ENCODE measurements at regions not wholly inside any gene's neighbourhood (a gene's known extent, or its start where the extent isn't known, plus 50 kb on each side); places are given as distances from the start of the nearest gene placed in this dataset.

DNA sequence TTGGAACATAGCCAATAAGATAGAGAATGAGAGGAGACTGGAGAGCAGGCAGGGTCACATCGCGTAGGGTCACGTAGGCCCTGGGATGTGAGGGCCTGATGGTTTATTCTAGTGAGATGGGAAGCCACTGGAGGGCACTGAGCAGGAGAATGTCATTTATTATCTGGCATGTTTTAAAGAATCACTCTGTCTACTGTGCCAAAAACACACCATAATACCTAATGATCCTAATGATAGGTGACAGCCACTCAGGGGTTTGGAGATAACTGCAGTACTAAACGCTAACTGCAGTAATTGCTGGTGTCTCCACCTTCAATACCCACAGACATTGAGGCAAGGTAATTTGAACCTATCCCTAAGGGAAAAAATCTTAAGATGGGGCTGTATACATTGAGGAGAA lies 185.4 kb downstream of the TTLL7 start:
- DNase-seq: no peak

DNA sequence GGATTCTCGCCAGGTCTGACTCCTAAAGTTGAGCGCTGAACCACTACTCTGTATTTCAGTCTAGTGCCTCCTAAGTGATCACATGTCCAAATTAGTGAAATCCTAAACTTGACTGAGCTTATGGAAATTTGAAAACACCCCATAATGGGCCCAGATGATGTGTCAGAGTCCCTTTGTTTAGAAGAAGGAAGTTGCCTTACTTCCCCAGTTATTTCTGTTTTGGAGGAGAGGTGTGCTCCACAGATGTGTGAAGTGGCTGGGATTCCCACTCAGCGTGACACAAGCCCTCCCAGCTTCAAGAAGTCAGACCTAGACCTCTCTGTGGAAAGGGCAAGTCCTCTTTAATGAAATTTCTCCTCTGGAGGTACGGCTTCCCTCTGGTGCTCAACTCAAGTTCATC lies 188.8 kb downstream of the TTLL7 start:
- DNase-seq: no peak

DNA sequence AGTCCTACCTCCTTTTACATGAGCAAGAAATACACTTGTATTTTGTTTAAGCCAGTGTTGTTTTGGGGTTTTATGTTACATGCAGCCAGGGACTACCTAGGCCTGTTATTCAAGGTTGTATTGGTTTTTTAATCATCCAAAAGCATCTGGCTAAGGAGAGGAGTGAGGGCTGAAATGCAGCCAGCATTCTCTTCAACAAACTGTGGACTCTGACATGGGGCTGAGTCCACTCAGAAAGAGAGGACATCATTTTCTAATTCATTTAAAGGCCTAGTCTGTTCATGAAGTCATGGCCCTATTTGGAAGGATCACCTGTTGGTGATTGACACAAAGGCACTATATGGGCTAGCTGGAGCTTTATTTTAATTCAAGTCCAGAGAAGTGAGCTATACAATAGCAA lies 190.4 kb downstream of the TTLL7 start:
- no peak for DNase-seq

DNA sequence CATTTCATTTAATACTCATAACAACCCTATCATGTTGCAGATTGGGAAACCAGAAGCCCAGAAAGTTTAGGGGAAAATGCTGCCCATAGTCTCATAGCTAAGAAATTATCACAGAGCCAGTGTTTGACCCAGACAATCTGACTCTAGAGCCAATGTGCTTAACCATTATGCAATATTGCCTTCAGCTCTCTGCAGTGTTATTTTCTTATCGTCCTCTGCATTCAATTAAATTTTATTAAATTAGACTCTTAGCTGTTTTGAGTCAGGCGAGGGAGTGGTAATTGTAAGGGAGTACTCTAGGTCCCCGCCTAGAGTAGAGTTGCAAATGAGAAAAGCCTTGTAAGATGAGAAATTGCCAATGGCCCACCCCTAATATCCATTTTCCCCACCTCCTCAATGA lies 191.1 kb downstream of the TTLL7 start:
- DNase-seq: no peak

DNA sequence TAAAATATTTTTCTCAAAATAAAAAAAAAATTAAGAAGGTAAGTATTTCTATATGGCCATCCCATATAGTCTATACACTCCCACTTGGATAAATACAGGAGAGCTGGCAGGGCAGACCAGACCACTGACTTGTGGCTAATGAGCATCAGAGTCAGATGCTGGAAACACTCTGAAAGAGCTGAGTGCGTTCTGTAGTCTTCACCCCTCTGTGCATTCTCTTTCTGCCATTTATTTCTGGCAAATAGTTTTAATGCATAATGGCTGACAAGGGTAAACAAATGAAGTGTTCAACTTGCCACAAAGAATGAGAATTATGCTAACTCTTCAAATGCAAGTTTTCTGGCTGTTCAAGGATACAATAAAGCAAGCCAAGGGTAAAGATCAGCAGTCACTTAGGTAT lies 191.7 kb downstream of the TTLL7 start:
- no peak for DNase-seq

DNA sequence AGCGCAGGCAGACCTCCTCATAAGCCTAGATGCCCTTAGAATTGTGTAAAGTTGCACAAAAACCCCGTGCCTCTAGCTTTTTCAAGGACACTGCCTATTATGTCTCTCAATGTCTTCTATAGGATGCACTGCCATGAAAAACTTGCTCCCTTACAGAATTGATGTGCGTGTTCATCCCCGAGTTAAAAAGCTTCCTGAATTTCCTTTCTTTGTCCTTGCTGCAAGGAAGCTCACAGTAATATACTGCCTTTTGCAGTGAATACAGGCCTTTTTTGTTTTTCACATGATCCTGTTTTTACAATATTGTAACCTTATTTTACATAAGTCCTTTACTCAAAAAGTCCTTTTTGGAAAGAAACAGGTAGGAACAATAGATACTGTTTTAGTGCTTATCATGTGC lies 193.0 kb downstream of the TTLL7 start:
- DNase-seq: no peak

DNA sequence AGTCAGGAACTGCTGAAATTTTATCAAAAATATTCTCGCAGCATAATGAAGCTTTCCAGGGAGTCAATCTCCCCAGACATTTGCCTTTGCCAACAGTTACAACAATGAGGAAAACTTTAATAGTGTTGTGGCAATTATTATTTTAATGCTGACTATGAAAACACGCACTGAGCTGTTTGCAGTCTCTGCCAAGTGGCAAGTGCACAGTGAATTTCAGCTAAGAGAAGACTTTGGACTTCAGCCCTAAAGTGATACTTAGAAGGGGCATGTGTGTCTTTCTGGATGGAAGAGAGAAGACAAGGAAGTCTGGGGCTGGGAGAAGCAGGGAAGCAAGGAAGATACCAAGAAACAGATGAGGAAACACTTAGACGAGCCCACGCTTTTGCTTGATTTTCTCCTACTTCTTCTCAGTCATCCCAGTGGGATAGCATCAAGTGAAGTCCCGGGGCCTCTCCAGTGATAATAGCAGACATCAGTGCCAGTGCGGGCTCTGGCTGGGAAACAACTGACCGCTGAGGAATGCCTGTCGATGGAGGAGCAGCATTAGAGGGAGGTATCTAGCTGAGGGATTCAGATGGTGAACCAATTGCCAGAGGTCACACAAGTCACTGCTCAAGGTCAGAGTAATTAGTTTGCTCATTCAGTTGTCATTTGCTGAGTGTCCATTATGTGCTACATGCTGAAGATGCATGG lies 196.3 kb downstream of the TTLL7 start:
- DNase-seq: no peak

DNA sequence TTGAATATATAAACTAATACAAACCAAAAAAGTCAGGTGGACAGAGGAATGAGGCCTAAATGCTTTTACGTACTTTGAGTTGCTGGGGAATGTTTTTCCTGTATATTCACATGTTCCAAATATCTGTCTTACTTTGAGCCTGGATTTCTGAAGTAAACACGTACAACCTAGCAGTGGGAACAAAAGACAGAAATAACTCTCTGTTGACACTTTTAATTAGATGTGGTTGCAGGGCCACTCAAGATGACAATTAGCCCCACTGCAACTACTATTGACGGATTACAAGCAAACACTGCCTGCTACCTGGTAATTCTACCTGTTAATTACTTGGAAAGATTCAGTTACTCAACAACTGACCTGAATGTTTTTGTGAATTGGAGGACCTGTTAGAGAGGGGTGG lies 196.9 kb downstream of the TTLL7 start:
- DNase-seq: peak; percentile 38

DNA sequence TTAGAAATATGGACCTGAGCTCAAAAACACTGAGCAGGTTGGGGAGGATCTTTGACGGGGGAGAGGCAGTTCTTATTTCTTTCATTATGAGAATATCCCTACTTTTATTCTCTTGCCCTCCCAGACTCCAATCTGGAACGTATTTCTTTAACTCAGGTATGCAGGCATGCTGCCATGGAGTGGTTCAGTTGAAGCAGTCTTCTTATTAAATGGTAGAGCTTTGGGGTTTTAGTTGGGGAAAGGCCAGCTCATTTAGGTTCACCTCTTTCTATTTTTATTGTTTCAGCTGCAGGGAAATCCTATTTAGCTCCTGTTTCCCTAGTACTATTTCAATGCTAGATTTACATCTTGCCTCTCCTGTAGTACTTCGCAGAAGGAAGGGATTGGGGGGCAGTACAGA lies 198.9 kb downstream of the TTLL7 start:
- peak; percentile 36 for DNase-seq

DNA sequence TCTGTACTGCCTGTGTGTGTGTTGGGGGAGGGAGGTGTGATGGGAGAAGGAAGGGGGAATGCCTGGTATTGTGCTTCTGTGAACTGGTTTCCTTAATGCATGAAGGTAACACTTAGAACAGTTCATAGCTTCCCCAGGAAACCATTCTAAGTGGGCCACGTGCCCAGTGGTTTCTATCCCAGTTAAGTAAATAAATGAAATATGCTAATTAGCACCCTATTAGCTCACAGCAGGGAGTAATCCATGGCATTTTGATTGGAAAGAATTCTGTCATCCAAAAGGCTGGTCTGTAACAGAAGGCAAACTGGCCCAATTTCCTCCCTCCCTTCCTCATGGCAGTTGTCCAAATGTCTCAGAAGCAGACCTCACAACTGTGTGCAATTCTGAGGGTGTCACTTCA lies 199.3 kb downstream of the TTLL7 start:
- peak; percentile 58 for DNase-seq

DNA sequence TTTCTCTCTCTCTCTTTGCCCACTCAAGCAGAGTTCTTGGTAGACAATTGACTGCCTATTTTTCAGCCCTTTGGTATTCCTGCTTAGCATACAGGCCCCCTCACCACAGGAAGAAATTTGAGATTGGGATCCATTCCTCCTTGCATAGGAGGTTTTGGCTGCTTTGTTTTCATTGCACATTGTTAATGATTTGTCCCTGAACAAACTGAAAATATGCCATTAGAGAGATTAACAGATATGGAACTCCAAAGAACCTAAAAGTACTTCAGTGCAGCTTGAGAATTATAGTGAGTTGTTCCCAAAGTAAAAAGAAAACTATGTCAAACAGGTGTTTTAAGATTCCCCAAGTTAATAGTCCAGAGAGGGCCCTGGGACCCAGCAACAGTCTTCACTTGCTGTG lies 200.0 kb downstream of the TTLL7 start:
- no peak for DNase-seq

DNA sequence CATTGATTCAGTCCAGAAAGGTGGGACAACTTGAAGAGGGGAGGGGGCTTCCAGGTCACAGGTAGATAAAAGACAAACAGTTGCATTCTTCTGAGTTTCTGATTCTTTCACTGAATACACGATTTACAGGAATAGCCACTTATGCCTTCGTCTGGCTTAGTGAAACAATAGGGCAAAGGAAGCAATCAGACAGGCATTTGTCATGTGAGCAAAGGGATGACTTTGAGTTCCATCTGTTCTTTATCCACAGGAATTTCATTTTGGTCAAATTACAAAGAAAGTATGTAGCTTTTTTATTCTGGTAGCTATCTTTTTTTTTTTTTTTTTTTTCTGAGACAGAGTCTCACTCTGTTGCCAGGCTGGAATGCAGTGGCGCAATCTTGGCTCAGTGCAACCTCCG lies 202.5 kb downstream of the TTLL7 start:
- no peak for DNase-seq

DNA sequence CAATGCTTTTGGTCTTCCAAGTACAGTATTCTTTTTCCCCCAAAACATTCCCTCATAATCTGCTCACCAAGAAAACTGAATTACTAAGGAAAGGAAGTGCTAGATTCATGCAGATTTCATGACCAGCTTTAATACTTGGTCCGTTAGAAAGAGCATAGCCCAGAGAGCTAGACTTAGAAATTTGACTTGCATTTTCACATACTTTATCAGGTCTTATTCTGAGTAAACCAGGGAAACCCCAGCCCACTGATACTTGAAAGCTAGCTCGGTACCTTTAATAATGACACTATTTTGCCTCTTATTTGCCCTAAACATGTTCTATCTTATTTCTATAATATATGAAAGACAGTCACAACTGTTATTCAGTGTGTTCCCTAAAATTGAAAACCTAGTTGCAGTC lies 204.5 kb downstream of the TTLL7 start:
- no peak for DNase-seq

DNA sequence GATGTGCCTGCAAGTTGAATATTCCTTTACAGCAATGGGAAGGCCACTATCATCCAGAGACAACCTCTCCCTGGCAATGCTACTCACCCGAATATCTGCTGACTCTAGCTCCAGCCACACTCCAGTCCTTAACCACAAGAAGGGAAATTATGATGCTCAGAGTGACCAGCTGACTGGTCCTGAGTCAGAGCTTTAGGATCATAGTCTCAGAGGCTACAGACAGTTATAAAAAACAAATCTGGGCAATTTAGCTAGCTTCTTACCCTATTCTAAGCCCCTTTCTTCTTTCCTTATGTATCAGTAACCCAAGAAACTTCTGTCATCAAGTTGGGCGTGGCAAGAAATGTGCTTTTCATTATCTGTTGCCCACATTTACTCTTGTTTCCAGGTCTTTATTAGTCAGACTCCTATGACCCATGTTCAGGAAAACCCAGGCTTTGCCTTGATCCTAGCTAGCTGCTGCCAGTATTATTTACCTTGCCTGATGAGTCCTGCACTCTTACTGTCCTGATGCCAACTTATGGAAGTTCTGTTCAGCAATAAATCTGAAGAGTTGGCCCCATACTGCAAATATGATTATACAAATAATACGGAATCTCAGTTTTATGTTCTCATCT lies 207.0 kb downstream of the TTLL7 start:
- no peak for DNase-seq

DNA sequence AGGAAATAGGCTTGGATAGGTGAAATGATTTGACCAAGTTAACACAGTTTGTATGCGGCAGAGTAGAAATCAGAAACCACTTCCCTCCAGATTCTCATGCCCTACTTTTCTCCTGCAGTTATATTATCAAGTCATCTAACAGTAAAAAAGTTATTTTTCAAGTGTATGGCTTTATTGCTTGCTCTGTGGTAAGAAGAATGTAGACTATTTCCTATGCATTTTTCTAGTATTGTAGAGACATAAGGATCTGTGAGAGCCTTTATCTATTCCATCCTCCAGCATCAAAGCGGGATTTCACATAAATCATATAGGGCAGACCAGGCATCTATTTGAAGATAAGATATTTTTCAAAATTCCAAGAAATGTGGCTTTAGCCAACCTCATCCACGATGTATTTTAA lies 208.5 kb downstream of the TTLL7 start:
- no peak for DNase-seq

DNA sequence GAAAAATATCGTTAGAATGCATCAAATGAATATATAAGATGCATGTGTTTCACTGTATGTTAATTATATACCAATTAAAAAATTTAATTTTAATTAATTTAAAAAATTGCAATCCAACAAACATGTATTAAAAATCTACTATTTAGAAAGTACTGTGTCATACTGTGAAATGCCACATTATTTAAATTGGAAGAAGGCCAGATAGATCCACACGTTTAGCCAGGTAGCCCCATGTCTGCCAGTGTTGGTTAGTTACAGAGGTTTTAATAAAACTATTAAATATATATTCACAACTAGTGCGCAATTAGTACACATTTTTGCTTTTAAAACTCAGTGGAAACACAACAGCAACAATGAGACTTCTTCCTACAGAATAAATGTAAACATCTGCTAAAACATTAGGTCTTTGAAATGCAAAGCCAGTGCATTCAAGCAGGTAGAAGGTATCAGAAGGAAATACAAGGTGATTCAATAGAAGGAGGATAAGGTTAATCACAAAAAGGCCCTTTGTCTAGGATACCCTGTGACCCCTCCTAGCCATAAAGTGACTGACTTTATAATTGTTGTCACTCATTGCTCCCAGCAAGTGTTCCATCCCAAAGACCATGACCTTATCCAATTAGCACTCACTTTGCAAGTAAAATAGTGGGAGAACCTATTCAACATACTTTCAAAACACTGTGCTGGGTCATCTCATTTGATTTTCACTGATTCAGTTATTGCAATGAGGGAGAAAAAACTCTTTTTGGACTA lies 211.5 kb downstream of the TTLL7 start:
- DNase-seq: no peak

DNA sequence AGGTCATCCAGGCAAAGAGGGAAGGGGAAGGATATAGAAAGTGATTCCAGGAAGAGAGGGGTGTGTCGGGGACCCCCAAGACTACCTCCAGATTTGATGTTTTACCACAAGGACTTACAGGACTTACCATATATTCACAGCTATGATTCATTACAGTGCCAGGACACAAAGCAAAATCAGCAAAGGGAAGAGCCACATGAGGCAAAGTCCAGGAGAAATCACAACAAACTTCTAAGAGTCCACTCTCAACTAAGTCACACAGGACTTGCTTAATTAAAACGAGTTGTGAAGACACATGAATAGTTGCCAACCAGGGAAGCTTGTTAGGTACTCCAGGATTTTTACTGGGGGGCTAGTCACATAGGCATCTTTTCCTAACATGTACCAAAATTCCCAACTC lies 217.3 kb downstream of the TTLL7 start:
- no peak for DNase-seq

DNA sequence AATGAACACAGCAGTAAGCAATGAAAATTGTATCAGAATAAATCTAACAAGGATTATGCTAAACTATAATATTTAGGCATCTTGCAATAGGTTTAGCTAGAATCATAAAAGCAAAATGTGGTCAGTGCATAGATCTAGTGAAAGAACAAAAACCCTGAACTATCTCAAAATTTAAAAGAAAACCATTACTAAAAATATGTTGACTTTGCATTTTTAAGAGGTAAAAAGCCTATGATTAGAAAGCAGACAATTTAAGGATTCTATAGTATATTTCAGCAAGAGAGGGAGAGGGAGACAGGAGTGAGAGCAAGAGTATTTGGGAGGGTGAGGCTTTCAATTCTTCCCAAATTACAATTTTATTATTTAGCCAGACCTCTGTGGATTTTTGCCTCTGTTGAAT lies 219.4 kb downstream of the TTLL7 start:
- DNase-seq: no peak

DNA sequence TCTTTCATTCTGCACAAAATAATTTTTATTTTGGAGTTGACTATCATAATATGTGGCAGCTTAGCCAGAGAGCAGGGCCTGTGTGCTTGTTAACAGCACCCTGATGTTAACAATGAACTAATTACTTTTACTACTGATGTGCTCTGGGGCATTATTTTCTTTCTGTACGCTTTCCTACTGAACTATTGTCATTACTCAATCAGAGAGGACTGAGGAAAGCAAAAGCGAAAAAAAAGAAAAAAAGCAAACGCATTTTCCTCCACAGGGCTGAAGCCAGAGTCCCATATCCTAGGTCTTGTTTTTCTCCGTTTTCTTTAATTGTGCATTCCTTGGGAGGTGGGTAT lies 221.2 kb downstream of the TTLL7 start:
- DNase-seq: no peak

DNA sequence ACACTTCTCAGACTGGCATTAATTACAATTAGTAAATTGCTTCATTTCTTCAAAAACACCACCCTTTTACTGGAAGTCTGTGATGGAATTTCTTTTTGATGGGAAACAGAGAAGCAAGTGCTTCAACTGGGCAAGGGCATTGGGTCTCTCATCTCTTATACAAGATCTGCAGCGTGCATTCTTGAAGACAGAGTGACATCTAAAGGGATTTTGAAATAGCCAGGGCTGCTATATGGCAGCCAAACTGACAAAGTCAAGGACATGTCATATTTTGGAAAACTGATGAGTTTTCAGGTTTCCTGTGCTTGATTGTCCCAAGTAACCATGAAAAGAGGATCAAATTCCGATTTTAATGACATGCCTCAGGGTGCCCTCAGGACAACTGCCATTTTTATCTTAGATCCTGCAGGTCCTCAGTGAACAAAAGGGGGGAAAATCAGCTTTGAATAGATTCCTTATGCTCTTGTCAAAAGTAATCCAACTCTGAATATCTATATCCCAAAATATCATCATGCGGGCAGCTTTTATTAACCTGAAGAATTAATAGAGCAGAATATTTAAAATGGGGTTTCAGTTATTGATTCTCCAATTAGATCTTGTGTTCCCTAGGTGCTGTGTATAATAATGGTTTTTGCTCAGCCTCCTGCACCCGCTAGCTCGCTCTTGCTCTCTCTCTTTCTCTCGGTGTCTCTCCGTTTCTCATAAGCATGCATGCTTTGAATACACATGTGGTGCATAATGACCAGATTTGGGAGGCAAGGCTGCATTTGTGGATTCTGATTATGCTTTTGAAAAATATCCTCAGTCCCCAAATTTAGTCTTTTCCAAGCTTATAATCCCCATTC lies 221.8 kb downstream of the TTLL7 start:
- no peak for DNase-seq

DNA sequence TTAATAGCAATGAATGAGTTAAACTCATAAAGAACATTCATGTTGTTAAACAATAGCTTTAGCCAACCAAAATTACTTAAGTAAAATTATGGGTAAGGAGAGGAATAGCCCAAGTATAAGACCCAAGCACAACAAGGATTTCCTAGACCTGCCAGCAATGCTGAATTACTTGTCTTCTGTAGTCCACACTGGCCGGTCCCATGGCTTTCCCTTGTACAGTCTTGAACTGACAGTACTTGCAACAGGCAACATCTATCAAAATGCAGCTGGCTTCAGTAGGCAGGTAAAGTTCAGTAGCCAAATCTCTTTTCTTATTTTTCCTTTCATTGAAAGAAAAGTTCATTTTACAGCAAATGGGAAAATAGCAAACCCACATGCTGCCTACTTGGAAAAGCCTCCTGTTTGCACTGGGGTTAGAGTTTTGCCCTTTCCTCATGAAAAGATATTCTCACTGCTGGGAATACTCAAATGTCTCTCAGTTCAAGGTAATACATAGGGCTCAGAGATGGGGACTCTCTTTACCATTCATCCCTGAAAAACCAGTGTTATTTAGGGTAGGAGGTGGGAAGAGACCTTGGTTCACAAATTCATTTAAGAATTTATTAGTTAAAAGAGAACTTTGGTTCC lies 222.8 kb downstream of the TTLL7 start:
- DNase-seq: no peak

DNA sequence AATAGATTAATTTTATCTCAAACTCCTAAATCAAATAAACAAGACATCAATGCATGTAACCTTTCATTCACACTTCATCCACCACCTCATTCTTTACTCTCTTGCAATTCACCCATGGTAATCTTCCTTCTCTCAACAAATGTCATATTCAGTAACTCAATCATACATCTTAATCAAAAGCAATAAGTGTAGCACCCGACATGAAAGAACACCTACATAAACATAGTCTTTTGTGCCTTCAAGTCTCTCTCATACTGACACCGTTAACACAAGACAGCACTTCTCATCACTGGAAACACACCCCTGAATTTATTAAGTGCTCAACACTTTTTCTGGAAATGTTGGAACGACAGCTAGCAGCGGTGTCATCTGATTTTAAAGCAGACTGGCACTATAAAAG lies 225.9 kb downstream of the TTLL7 start:
- DNase-seq: no peak

DNA sequence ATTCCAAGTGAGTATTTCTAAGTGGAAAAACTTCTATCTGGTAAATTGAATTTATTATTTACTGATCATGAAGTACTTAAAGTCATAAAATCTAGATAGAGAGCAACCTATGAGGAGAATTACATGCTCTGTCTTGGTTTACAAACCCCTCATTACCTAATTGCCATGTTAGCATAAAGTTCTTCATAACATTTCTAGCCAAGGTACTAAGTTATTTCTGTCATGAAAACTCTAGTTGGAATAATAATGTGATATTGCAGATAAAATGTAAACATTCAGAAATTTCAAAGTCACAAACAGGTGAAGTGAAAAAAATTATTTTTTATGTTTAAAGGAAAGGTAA lies 228.6 kb downstream of the TTLL7 start:
- no peak for DNase-seq
